Right renal cortex interstitium (tissue), 3 donors: ENCODE measurements at regions not wholly inside any gene's neighbourhood (a gene's known extent, or its start where the extent isn't known, plus 50 kb on each side); places are given as distances from the start of the nearest gene placed in this dataset.

ENCODE experiments used
- DNase-seq, 3 donors: peaks; one replicate each; pipeline ENCODE4 v3.0.0-alpha.2; 2013; ENCODE audit warnings: low read depth in 3 of 3, low spot score in 2 of 3

GRCh38 chr6:122082370-122082769, 317.1 kb upstream of the HSF2 start:
- DNase-seq = no peak

- no peak for DNase-seq
Measured at GRCh38 chr6:122092366-122092765, 307.1 kb upstream of the HSF2 start.

- DNase-seq = no peak
Measured at GRCh38 chr6:122098201-122098678, 301.2 kb upstream of the HSF2 start.

- no peak for DNase-seq
Measured at GRCh38 chr6:122102026-122102425, 297.4 kb upstream of the HSF2 start.

- DNase-seq = no peak
Measured at GRCh38 chr6:122107256-122107852, 292.1 kb upstream of the HSF2 start.

GRCh38 chr6:122109075-122109474, 290.4 kb upstream of the HSF2 start:
- no peak for DNase-seq

GRCh38 chr6:122114717-122115116, 284.7 kb upstream of the HSF2 start:
- DNase-seq = no peak

- DNase-seq = no peak
Measured at GRCh38 chr6:122116119-122116834, 283.2 kb upstream of the HSF2 start.

- DNase-seq = no peak
Measured at GRCh38 chr6:122116835-122117627, 282.4 kb upstream of the HSF2 start.

GRCh38 chr6:122118945-122119506, 280.4 kb upstream of the HSF2 start:
- DNase-seq = no peak

GRCh38 chr6:122122202-122122601, 277.2 kb upstream of the HSF2 start:
- no peak for DNase-seq

GRCh38 chr6:122122686-122123085, 276.8 kb upstream of the HSF2 start:
- DNase-seq = no peak

- DNase-seq = no peak
Measured at GRCh38 chr6:122124908-122125307, 274.5 kb upstream of the HSF2 start.

- DNase-seq = no peak
Measured at GRCh38 chr6:122126894-122127293, 272.6 kb upstream of the HSF2 start.

GRCh38 chr6:122128445-122128844, 271.0 kb upstream of the HSF2 start:
- DNase-seq = no peak

GRCh38 chr6:122129313-122130025, 270.0 kb upstream of the HSF2 start:
- no peak for DNase-seq

GRCh38 chr6:122130026-122130348, 269.5 kb upstream of the HSF2 start:
- DNase-seq = no peak

- no peak for DNase-seq
Measured at GRCh38 chr6:122130518-122130917, 268.9 kb upstream of the HSF2 start.

- no peak for DNase-seq
Measured at GRCh38 chr6:122136386-122136785, 263.1 kb upstream of the HSF2 start.

GRCh38 chr6:122140031-122140430, 259.4 kb upstream of the HSF2 start:
- no peak for DNase-seq

GRCh38 chr6:122141246-122141645, 258.2 kb upstream of the HSF2 start:
- DNase-seq = no peak
